Left colon (tissue), 2 donors: ENCODE measurements at regions not wholly inside any gene's neighbourhood (a gene's known extent, or its start where the extent isn't known, plus 50 kb on each side); places are given as distances from the start of the nearest gene placed in this dataset.

ENCODE experiments used
- ATAC-seq: fragments of 200-7000 bp; cut with Tn5 transposase; one replicate; pipeline ENCODE4 v1.9.1; 2020; ENCODE audit warnings: mild to moderate bottlenecking, moderate library complexity
- DNase-seq, 2 donors: peaks; one replicate each; pipeline ENCODE4 v3.0.0-alpha.2; 2020
- intact Hi-C, 2 donors: fragments of 100-400 bp; cut with DNase I in 1 of 2; cut with micrococcal nuclease in 1 of 2; formaldehyde crosslinking; loops; one replicate each; pipeline versions ENCODE4 v1.11.2 to v1.14.0; 2022; cut with DNase I, micrococcal nuclease
- donor health status: DM: no; HTN: no; CAD: no.
- donor health status: DM: yes; HTN: yes; CAD: no.

DNA sequence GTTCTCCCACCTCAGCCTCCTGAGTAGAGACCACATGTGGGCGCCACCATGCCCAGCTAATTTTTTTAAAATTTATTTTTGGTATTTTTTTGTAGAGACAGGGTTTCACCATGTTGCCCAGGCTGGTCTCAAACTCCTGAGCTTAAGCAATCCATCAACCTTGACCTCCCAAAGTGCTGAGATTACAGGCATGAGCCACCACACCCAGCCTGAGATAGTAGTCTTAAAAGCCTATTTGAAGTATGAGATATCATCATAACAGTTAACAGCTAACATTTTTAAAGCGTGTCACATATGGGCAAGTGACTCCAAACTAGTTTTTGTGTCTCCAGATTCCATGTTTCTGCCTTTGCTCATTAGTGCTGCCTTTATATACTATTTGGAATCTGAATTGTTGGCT is 74.6 kb upstream of the WSCD2 start:
- intact Hi-C loops, result no loop called here
- ATAC-seq (no peak), DNase-seq (no peak)

DNA sequence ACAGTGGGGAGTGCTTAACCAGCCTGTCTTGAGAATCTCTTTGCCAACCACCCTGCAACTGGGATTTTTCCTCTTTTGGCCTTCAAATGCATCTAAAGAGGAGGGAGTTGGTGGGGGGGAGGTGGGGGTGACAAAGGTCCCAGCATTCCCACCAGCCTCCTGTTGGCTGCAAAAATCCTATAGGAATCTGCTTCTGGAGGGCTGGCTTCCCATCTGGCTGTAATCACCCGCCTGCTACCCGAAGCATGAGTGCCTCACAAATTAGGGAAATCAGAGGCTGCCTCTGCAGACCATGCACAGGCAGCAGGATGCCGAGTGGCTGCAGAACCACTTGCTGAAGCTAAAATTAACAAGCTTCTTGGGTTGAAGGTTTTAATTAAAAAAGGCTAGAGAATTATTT is 73.9 kb upstream of the WSCD2 start:
- ATAC-seq, result no peak
- intact Hi-C loops, result no loop called here
- DNase-seq, result no peak

DNA sequence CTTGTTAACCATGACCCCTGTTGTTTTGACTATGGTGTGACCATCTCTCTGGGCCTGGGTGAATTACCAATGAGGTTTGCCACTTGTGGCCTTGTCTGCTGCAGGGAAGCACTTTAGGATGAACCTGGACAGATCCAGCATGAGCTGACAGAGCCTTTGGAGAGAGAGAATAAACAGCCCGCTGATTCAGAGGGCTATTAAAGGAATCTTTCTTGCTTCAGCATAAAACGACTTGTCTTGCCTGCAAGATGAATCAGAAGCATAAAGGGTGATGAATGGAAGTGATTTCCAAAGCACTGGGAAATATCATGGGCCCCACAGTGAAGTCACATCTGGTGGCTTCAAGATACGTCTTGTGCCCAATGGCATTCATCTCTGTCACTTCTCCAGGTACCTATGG is 69.0 kb upstream of the WSCD2 start:
- DNase-seq (no peak), ATAC-seq (no peak)
- intact Hi-C loops, result no loop called here

DNA sequence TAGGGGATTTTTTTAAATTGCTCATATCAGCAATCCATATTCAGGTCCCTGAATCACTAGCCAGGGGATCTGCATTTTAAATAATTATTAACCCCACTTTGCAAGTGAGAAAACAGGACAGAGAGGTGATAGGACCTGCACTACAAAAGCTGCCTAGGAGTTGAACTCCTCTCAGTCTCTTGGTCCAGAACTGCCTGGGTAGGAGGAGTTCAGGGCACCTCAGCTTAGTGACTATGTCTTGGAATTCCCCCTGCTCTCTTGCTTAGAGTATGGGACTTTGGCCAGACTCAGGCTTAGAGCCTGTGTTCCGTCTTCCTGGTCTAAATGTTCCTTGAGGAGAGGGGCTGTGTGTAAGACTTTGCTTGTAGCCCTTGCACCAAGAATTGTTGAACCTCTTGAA is 68.2 kb upstream of the WSCD2 start:
- no peak for ATAC-seq
- intact Hi-C loops, result no loop called here
- no peak for DNase-seq

DNA sequence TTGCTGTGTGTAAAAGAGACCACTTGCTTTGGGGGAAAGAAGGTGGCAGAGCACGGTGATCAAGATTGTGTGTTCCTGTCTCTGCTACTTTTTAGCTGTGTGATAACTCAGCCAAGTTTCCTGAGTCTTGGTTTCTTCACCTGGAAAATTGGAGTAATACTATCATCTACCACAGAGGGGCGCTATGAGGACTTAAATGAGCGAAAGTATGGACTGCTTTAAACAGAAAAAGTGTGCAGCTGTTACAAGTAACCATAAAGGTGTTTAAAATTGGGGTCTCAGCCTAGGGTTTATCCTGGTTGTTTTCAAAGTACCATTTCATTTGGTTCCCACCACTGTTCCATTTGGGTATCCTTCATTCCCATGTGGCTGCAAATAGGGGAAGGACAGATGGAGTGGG is 65.9 kb upstream of the WSCD2 start:
- ATAC-seq (no peak), DNase-seq (no peak)
- intact Hi-C loops, result no loop called here

DNA sequence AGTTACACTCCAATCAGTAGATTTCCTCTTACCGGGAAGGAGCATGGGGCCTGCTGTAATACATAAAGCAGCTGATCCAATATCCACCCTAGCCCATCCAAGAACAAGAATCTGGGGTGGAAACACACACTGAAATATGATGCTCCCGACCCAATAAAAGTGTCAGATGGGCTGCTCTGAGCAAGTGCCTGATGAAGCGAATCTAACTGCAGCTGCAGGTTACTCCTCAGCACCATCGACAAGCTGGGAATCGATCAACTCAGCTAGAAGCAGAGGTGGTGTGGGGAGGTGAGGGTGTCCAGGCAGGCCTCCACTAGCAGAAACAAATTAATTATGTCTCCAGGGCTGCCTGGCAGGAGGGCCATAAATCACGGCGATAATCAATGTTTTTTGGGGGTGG is 64.0 kb upstream of the WSCD2 start:
- ATAC-seq (no peak), DNase-seq (no peak)
- intact Hi-C loops, result no loop called here

DNA sequence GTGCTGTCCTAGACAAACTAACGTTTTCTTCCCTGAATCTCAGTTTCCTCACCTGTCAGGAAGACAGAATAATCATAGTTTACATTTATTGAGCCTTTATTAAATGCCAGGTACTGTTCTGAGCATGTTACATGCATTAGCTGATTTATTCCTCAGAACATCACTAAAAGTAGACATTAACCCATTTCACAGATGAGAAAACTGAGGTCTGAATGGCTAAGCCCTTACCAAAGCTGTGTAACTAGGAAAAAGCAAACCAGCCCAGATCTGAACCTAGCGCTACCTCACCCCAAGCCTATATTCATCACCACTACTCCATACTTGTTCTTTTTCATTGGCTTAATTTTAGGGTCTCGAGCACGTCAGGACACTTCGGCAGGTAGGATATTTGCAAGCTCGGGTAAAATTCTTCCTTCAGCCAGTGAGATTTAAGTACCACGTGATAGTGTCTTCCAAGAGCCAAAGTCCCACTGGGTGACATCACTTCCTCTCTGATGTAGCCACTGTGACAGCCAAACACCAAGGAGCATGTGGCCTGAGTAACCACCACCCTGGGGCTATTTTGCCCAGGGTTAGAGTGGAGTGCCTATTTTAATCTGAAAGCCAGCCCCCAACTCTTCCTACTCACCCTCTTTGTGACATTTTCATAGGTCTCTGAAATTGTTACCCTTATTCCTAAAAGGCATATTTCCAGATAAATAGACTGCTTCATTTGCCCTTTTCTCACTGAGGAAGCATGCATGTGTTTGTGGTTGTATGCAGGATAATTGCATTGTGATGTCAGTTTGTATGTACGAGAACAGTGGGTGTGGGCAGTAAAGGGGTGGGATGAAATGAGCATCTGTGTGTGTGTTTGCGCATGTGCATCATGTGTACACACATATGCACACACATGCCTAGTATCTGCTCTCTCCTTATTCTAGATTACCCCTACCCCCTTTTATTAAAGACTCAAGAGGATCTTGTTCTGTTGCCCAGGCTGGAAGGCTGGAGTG is 62.2 kb upstream of the WSCD2 start:
- intact Hi-C loops, result no loop called here
- no peak for ATAC-seq
- no peak for DNase-seq

DNA sequence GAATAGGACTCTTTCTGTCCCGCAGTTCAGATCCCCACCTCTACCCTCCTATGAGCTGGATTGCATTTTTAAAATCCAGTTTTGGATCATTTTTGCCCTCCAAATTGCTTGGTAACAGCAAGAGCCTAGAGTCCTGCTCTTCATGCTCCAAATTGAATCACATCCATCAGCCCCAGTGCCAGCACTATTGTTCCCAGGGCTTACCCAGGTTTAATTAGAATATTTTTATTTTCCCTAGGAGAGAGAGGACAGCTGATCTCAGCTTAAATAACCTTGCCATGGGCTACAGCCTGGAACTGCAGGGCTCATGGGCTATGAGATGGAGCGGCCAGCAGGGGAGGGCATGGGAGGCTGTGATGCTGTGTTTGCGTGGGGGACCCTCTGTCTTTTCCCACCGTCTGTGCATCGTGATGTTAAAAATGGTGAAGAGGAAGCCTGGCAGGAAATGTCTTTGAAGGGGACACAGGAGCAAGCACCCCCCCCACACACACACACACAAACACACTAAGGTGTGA is 59.4 kb upstream of the WSCD2 start:
- intact Hi-C loops, result no loop called here
- no peak for DNase-seq
- no peak for ATAC-seq

DNA sequence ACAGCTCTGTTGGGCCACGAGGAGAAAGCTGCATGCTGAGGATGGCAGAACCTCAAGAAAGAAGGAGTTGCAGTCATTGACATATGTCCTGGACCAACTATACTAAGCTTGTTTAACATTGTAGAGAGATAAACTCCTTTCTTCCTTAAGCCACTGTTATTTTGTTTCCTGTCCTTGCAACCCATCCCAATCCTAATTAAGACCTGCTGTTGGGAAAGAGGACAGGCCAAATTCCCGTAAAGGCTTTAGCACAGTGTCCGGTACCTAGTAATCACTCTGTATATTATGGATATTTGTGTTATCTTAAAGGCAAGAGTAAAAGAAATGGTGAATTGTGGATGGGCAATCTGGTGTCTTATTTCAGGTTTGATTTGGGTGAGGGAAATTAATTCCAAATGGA is 53.5 kb upstream of the WSCD2 start:
- DNase-seq (no peak), ATAC-seq (no peak)
- intact Hi-C loops, result no loop called here

DNA sequence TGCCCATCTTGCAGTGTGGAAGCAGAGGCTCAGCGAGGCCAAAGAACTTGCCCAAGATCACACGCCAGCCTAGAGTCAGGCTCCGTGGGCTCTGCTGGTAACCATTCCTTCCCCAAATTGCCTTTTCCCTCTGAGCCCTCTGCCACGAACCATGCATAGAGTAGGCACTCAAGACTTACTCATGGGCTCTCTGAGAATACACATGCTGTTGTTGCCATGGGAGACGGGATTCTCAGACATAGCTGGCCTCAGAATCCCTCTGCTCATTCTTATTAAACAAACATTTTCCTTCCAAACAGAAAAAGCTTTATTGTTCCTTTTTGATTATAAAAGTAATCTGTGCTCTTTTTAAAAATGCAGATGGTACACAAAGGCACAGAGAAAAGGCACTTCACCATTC is 52.5 kb upstream of the WSCD2 start:
- no peak for ATAC-seq
- DNase-seq, result no peak
- intact Hi-C loops, result no loop called here

DNA sequence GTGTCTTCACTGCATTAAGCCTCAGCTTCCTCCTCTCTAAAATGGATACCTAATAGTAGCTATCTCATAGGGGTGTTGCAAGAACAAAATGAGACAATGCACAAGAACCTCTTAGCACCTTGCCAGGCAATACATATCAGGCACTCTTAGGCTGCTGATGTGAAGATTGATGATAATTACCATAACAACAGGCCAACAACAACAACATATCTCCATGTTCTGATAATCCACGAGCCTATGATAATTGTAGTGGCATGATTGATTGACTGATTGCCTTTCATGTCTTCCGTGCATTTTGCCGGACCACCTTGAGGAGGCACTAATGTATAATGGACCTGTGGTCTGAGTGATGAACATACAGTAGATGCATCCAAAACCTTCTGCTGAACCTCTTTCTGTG is 50.7 kb upstream of the WSCD2 start:
- no peak for ATAC-seq
- intact Hi-C loops, result no loop called here
- DNase-seq, result no peak
